ENCODE measurements at regions not wholly inside any gene's neighbourhood (a gene's known extent, or its start where the extent isn't known, plus 50 kb on each side); places are given as distances from the start of the nearest gene placed in this dataset.
A peak's percentile ranks its signal among the peaks of the same experiment; 100 is the strongest.

DNA sequence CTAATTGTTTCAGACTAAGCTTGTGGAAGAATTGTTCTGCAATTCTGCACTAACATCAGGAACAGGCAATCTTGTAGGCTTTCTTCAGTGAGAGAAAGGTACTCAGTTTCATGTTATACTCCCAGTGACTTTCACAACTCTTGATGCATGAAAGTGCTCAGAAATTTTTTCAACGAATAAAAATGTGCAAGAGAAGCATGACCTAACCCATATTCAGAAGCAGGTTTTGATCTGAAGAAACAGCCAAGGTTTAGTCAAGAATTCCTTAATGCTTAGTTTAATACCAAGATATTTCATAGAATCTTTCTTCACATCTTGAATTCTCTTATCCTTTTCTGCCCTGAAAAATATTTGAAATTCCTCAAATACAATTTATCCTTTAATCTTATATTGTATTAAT, 197.2 kb upstream of the CSNK1A1L start:
- TF ChIP-seq, protein P1, sequence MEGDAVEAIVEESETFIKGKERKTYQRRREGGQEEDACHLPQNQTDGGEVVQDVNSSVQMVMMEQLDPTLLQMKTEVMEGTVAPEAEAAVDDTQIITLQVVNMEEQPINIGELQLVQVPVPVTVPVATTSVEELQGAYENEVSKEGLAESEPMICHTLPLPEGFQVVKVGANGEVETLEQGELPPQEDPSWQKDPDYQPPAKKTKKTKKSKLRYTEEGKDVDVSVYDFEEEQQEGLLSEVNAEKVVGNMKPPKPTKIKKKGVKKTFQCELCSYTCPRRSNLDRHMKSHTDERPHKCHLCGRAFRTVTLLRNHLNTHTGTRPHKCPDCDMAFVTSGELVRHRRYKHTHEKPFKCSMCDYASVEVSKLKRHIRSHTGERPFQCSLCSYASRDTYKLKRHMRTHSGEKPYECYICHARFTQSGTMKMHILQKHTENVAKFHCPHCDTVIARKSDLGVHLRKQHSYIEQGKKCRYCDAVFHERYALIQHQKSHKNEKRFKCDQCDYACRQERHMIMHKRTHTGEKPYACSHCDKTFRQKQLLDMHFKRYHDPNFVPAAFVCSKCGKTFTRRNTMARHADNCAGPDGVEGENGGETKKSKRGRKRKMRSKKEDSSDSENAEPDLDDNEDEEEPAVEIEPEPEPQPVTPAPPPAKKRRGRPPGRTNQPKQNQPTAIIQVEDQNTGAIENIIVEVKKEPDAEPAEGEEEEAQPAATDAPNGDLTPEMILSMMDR (conservative IDR thresholded peaks at IDR 0.05; ENCODE audit: control insufficient read depth, insufficient read depth, low read depth, low read length), result no peak
- no peak overlapping the region for H3K4me3 ChIP-seq (ENCODE audit: control insufficient read depth, low read depth, low read length)
- DNase-seq (ENCODE audit: low read depth), result no peak

GRCh38 chr13:37295573-37295972, 190.1 kb upstream of the CSNK1A1L start:
- TF ChIP-seq, protein P1 (conservative IDR thresholded peaks at IDR 0.05; ENCODE audit: control insufficient read depth, insufficient read depth, low read depth, low read length), result no peak
- no peak overlapping the region for H3K4me3 ChIP-seq (ENCODE audit: control insufficient read depth, low read depth, low read length)
- no peak for DNase-seq (ENCODE audit: low read depth)

GRCh38 chr13:37295071-37295470, 189.6 kb upstream of the CSNK1A1L start:
- no peak overlapping the region for H3K4me3 ChIP-seq (ENCODE audit: control insufficient read depth, low read depth, low read length)
- TF ChIP-seq, protein P1 (conservative IDR thresholded peaks at IDR 0.05; ENCODE audit: control insufficient read depth, insufficient read depth, low read depth, low read length), result no peak
- peak; percentile 64 for DNase-seq (ENCODE audit: low read depth)

DNA sequence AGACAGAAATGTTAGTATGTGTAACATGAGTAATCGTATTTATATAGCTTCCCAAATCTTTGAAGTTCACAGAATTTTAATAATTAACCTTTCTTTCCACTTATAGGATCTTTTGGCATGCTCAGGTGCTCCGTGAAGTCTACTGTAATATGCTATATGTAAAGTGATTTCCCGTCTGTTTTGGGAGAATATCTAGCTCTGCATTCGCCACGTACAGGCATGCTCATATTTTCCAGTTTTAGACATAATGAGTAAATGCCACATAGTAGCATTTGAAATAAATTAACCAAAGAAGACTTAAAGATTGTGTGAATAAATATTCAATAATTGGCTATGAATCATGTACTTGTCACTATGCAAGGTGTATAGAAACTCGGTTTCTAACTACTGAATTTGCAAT, 189.0 kb upstream of the CSNK1A1L start:
- TF ChIP-seq, protein P1 (conservative IDR thresholded peaks at IDR 0.05; ENCODE audit: control insufficient read depth, insufficient read depth, low read depth, low read length), result no peak

GRCh38 chr13:37293295-37293694, 187.8 kb upstream of the CSNK1A1L start:
- DNase-seq (ENCODE audit: low read depth), result no peak
- H3K4me3 ChIP-seq (ENCODE audit: control insufficient read depth, low read depth, low read length), result no peak overlapping the region
- TF ChIP-seq, protein P1 (conservative IDR thresholded peaks at IDR 0.05; ENCODE audit: control insufficient read depth, insufficient read depth, low read depth, low read length), result no peak

More for the DNA sequence above, 189.0 kb upstream of the CSNK1A1L start:
- no peak overlapping the region for H3K4me3 ChIP-seq (ENCODE audit: control insufficient read depth, low read depth, low read length)
- DNase-seq (ENCODE audit: low read depth), result no peak

GRCh38 chr13:37290716-37291505, 185.4 kb upstream of the CSNK1A1L start:
- no peak overlapping the region for H3K4me3 ChIP-seq (ENCODE audit: control insufficient read depth, low read depth, low read length)
- TF ChIP-seq, protein P1 (conservative IDR thresholded peaks at IDR 0.05; ENCODE audit: control insufficient read depth, insufficient read depth, low read depth, low read length), result no peak
- no peak for DNase-seq (ENCODE audit: low read depth)

Data from fibroblast of mammary gland (primary cell).